SK-N-DZ (cell line): ENCODE measurements at regions not wholly inside any gene's neighbourhood (a gene's known extent, or its start where the extent isn't known, plus 50 kb on each side); places are given as distances from the start of the nearest gene placed in this dataset.

Experiments used
- DNase-seq: peaks from one replicate; pipeline ENCODE4 v3.0.0-alpha.2; 2015; ENCODE audit warnings: low spot score

DNA sequence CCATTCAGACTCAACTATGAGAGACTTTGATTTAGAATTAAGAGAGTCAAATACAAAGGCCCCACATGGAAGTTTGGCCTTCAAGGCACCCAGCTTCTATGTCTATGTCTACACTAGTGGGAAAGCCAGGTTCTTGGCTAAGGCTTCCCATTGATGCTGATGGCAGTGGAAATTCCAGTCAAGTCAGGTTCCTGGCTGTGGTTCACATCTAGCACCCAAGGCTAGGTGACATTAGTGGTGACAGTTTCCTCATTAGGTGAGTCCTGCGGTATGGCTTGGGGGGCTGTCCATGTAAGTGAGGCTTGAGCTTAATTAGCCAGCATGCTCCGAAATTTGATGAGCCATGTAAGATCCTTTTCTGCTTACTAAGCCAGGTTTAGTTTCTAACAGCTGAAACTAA lies 460.9 kb downstream of the RMST start:
- no peak for DNase-seq

DNA sequence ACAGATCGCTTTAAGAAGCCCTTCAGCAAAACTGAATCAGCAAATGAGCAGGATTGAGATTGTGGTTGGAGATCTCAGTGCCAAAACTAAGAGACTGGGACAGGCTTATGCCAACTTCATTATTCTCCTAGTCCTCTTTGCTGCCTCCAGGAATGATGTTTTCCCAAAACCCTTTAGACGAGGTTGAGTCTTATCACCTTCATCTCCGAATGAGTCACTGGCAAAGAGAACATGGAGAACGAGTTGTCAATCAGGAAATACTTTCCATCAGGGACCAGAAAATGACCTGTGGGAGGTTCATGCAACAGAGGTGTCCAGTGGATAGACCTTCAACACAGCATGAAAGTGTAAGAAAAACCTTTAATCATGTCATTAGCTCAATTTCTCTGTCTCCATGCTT lies 461.5 kb downstream of the RMST start:
- DNase-seq, result no peak

DNA sequence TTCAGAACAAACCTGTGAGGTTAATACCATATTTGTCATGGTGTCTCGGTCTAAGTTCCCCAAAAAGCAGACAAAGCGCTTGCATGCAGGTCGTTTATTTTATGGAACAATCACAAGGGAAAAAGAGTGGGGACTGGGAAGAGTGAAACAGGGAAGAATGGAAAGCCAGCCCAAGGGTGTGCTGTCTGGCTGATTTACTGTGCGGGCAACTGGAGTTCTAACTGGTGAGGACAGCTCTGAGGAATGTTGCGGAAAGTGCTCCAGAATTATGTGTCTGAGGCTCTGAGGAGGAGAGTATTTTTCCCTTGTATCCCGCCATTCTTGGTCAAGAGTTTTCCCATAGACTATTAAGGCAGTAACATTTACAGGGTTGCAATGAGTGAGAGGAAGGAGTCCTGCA lies 465.4 kb downstream of the RMST start:
- DNase-seq, result no peak

DNA sequence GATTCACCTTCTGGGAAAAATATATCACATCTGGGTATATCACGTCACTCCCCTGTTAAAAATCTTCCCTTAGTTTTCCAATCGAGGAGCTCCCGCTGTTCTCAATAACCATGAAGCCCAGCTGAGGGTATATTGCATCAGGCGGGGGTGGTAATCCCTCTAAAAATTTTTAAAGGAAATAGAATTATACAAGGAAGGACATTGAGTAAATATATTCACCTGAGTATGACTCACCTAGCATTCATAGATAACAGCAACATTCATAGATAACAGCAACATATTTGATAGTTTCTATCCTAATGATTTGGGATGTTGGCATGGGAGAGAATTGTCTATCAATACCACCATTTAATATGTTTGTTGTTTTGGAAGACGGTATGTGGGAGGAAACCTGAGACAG lies 473.6 kb downstream of the RMST start:
- no peak for DNase-seq

- no peak for DNase-seq
These were observed 475.4 kb downstream of the RMST start for GRCh38 chr12:97938031-97938430.

DNA sequence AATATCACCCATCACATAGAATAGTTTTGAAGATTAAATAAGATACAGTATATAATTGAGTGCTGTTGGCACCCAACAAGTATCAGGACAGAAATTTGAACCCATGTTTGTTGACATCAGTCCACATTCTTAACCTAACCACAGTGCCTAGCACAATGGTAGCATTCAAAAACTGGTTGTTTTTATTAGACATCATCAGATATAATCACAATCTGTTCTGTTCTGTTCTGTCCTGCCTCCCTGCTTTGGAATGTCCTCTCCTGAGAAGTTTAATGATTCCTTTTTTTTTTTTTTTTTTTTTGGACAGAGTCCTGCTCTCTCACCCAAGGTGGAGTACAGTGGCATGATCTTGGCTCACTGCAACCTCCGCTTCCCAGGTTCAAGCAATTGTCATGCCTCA lies 476.6 kb downstream of the RMST start:
- DNase-seq, result no peak

DNA sequence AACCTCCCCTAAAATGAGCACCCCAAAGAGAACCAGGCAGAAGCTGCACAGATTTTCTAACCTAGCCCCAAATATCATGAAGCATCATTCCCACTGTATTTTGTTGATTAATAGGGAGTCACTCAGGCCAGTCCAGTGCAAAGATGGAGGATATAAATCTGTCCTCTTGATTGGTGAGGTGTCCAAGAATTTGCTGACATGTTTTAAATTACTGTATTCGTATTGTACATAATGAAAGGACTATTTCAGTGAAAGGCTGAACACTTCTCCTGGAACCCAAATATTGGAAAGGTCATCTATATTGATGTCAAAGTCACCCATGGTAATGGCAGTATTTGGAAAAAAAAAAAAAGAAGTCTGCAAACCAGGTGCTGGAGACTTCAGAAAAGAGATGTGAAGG lies 477.5 kb downstream of the RMST start:
- no peak for DNase-seq

DNA sequence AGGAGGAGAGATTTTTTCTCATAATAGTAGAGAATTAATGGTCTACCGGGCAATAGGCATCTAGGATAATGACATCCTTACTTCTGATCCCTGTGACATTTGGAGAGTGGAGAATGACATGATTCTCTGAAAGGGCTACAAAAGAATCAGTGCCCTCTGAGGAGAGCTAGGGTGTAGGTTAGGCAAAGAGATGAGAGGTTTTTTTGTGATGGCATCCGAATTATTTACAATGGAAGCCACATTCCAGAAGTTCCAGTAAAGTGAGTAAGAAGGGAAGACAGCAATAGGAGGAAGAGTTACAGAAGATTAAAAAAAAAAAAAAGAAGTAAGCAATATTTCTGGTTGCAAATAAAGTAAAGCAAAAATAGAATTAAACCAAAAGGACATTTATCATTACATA lies 478.0 kb downstream of the RMST start:
- DNase-seq, result no peak

DNA sequence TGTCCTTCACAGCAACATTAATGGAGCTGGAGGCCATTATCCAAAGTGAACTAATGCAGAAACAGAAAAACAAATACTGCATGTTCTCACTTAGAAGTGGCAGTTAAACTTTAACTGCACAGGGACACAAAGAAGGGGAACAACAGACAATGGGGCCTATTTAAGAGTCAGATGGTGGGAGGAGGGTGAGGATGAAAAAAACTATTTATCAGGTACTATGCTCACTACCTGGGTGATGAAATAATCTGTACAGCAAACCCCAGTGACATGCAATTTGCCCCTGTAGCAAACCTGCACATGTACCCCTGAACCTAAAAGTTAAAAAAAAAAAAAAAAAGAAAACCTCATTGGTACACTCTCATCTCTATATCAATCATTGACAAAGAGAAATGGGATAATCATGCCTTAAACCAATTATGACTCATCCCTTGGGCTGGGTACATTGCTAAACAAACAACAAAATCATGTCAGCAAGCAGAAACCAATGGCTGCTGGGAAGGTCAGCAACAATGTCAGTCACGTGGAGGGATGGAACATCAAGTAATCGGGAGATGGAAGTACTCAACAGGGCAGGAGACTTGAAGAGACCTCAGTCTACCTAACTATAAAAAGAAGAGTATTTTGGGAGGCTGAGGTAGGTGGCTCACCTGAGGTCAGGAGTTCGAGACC lies 479.2 kb downstream of the RMST start:
- DNase-seq, result no peak

DNA sequence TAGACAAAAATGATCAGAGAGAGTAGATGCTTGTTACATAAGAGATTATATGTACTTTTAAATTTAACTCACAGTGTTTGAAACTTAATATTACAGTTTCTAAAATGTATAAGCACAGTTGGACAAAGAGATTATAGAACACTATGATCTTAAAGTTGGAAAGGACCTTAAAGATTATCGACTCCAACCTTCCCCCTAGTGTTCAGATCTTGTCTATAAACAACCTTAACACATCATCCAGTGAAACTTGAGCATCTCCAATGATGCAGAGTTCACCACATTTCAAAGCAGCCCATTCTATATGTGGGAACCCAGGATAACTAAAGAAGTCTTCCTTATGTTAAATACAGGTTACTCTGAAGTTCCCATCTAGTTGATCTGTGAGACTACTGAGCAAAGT lies 480.8 kb downstream of the RMST start:
- DNase-seq, result no peak

- no peak for DNase-seq
These were observed 482.0 kb downstream of the RMST start for GRCh38 chr12:97944576-97944975.

DNA sequence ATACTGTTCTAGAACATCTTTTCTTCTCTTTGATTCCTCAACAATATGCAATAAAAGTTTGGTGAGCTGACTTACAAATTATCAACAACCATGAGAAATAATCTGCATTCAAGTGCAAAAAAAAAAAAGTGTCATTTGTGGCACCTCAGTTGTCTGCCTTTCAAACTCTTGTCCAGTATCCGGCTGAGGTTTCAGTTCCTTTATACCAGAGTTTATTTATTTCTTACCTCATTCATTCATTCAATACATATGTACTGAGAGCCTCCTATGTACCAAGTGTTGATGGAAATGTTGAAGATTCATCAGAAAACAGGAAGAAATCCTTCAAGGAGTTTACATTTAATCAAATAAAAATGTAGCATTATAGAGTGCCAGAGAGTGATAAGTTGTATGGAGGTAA lies 484.1 kb downstream of the RMST start:
- DNase-seq, result no peak

GRCh38 chr12:97948591-97948990 lies 486.0 kb downstream of the RMST start:
- no peak for DNase-seq

DNA sequence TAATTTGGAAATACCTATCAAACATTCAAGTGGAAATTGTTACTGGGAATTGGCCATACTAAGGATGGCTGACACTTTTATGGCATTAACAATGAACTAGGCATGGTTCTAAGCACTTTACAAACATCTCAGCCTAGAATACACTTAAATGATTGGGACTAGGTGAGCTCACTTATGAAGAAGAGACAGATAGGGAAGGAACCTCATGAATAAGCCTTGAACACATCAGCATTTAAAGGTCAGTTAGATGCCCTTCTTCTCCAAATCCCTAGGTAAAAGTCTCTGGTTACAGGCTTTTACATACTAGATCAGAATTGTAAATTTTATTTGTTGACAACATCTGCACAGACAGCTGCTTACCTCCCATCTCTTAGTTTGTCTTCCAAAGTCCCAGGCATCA lies 488.6 kb downstream of the RMST start:
- DNase-seq, result no peak

- DNase-seq, result no peak
These were observed 489.1 kb downstream of the RMST start for GRCh38 chr12:97951717-97952116.

DNA sequence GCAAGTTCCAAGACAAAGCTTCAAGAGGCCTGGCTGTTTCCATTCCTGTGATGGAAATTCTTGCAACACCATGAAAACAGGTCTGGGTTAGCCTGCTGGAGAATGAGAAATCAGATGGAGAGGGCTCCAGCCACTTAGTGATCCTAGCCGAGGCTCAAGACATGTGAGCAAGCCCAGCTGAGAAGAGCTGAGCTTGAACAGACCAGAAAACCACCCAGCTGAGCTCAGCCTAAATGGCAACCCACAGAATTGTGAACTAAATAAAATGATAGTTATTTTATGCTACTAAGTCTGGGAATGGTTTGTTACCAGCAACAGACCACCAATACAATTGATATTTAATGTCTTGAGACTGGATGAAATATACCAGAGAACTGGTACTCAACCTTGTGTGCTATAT lies 494.5 kb downstream of the RMST start:
- DNase-seq, result no peak

- no peak for DNase-seq
These were observed 497.6 kb downstream of the RMST start for GRCh38 chr12:97960225-97960624.

- peak; percentile 22 for DNase-seq
These were observed 498.4 kb downstream of the RMST start for GRCh38 chr12:97960741-97961608.

- no peak for DNase-seq
These were observed 505.2 kb downstream of the RMST start for GRCh38 chr12:97967831-97968230.

DNA sequence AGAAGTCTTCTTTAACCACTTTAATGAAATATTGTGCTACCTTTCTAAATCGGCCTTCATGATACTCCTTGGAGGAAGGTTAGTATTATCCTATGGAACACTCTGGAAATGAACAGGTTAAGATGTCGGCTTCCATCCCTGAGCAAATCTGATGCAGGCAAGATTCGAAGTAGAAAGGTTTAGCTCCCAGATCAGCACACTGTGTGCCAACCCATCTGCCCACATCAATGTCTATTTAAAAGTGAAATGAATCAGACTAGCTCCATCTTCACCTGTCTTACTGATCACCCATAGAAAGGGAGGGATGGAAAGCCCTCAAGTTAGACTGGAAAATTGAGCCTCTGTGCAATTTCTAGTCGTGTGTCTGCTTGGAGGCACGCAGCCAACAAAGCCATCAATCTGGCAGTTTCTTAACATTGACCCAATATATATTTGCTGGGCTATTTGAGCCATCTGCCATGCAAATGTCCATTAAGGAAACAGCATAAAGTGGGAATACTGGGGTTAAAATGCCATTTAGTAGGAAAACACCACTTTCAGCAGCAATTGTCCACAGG lies 506.1 kb downstream of the RMST start:
- DNase-seq, result no peak

- DNase-seq, result no peak
These were observed 515.3 kb downstream of the RMST start for GRCh38 chr12:97977870-97978405.

DNA sequence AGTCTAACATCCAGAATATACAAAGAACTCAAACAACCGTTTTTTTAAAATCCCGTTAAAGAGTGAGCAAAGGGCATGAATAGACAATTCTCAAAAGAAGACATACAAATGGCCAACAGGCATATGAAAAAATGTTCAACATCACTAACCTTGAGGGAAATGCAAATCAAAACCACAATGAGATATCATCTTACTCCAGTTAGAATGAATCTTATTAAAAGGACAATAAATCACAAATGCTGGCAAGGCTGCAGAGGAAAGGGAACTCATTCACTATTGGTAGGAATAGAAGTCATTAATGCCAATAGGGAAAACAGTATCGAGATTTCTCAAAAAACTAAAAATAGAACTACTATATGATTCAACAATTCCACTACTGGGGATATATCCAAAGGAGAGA lies 520.1 kb downstream of the RMST start:
- no peak for DNase-seq

- no peak for DNase-seq
These were observed 521.2 kb downstream of the RMST start for GRCh38 chr12:97983796-97984195.
